ENCODE measurements at regions not wholly inside any gene's neighbourhood (a gene's known extent, or its start where the extent isn't known, plus 50 kb on each side); places are given as distances from the start of the nearest gene placed in this dataset.

GRCh38 chr6:30424549-30424948 lies 64.8 kb upstream of the HLA-E start:
- TF ChIP-seq EZH2 (optimal IDR thresholded peaks at IDR 0.05; ENCODE audit: low read depth, low read length) (no peak), EZH2phosphoT487 (IDR thresholded peaks at IDR 0.05; ENCODE audit: low read length) (no peak)
- TF ChIP-seq, protein P1, sequence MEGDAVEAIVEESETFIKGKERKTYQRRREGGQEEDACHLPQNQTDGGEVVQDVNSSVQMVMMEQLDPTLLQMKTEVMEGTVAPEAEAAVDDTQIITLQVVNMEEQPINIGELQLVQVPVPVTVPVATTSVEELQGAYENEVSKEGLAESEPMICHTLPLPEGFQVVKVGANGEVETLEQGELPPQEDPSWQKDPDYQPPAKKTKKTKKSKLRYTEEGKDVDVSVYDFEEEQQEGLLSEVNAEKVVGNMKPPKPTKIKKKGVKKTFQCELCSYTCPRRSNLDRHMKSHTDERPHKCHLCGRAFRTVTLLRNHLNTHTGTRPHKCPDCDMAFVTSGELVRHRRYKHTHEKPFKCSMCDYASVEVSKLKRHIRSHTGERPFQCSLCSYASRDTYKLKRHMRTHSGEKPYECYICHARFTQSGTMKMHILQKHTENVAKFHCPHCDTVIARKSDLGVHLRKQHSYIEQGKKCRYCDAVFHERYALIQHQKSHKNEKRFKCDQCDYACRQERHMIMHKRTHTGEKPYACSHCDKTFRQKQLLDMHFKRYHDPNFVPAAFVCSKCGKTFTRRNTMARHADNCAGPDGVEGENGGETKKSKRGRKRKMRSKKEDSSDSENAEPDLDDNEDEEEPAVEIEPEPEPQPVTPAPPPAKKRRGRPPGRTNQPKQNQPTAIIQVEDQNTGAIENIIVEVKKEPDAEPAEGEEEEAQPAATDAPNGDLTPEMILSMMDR (IDR thresholded peaks at IDR 0.05; ENCODE audit: low read length), result no peak
- Histone ChIP-seq H3K36me3 (replicated peaks; ENCODE audit: insufficient read depth, low read length) (no peaks in the 10 kb centered on the region), H3K4me1 (ENCODE audit: low read length) (no peaks in the 10 kb centered on the region), H3K79me2 (ENCODE audit: low read length) (no peaks in the 10 kb centered on the region), H3K4me3 (ENCODE audit: low read length) (no peak overlapping the region), H2AFZ (ENCODE audit: low read length) (no peak overlapping the region), H4K20me1 (ENCODE audit: insufficient read depth, low read length) (no peaks in the 10 kb centered on the region), H3K27me3 (replicated peaks; ENCODE audit: insufficient read depth, low read length) (peaks cover 58% of the 10 kb centered on the region), H3K4me2 (ENCODE audit: low read depth, low read length) (no peak overlapping the region), H3K9me2 (replicated peaks; ENCODE audit: insufficient read depth, low read length) (no peaks in the 10 kb centered on the region), H3K9ac (ENCODE audit: low read length) (no peak overlapping the region), H3K9me3 (replicated peaks; ENCODE audit: insufficient read depth, low read length) (no peaks in the 10 kb centered on the region), H3F3A (ENCODE audit: insufficient read depth, low read length) (no peaks in the 10 kb centered on the region), H3K27ac (ENCODE audit: low read length) (no peak overlapping the region)
- DNase-seq, result no peak

All from MM.1S (cell line).